HG03060 (cell line): ENCODE measurements at regions not wholly inside any gene's neighbourhood (a gene's known extent, or its start where the extent isn't known, plus 50 kb on each side); places are given as distances from the start of the nearest gene placed in this dataset.

Experiments
- ATAC-seq: cut with Tn5 transposase; IDR thresholded peaks from one replicate; pipeline ENCODE4 v1.9.1; 2021; ENCODE audit warnings: low read depth, moderate number of reproducible peaks; ENCODE audit not compliant: unreplicated experiment

- ATAC-seq, result no peak
These were observed 199.9 kb upstream of the PRDM1 start for GRCh38 chr6:105886066-105886813.

- ATAC-seq, result no peak
These were observed 201.7 kb upstream of the PRDM1 start for GRCh38 chr6:105884426-105884825.

- ATAC-seq, result no peak
These were observed 202.1 kb upstream of the PRDM1 start for GRCh38 chr6:105884011-105884410.

GRCh38 chr6:105882828-105883227 is 203.3 kb upstream of the PRDM1 start:
- no peak for ATAC-seq

- ATAC-seq, result no peak
These were observed 203.9 kb upstream of the PRDM1 start for GRCh38 chr6:105882121-105882803.

GRCh38 chr6:105881608-105882007 is 204.5 kb upstream of the PRDM1 start:
- ATAC-seq, result no peak

GRCh38 chr6:105880030-105880492 is 206.1 kb upstream of the PRDM1 start:
- no peak for ATAC-seq

- ATAC-seq, result no peak
These were observed 207.0 kb upstream of the PRDM1 start for GRCh38 chr6:105879146-105879545.

GRCh38 chr6:105875974-105876640 is 210.0 kb upstream of the PRDM1 start:
- ATAC-seq, result no peak

- ATAC-seq, result no peak
These were observed 211.1 kb upstream of the PRDM1 start for GRCh38 chr6:105874835-105875626.

GRCh38 chr6:105873799-105874198 is 212.3 kb upstream of the PRDM1 start:
- ATAC-seq, result no peak

GRCh38 chr6:105873211-105873704 is 212.9 kb upstream of the PRDM1 start:
- ATAC-seq, result no peak

GRCh38 chr6:105872249-105872648 is 213.9 kb upstream of the PRDM1 start:
- no peak for ATAC-seq

GRCh38 chr6:105871542-105871941 is 214.6 kb upstream of the PRDM1 start:
- ATAC-seq, result no peak

- no peak for ATAC-seq
These were observed 216.2 kb upstream of the PRDM1 start for GRCh38 chr6:105869835-105870440.

- ATAC-seq, result no peak
These were observed 217.2 kb upstream of the PRDM1 start for GRCh38 chr6:105868823-105869460.

GRCh38 chr6:105867821-105868220 is 218.3 kb upstream of the PRDM1 start:
- no peak for ATAC-seq

- ATAC-seq, result no peak
These were observed 218.9 kb upstream of the PRDM1 start for GRCh38 chr6:105867277-105867676.

GRCh38 chr6:105862936-105863607 is 223.1 kb upstream of the PRDM1 start:
- ATAC-seq, result no peak
